PC-9 (cell line): ENCODE measurements at regions not wholly inside any gene's neighbourhood (a gene's known extent, or its start where the extent isn't known, plus 50 kb on each side); places are given as distances from the start of the nearest gene placed in this dataset.

Source experiments
- BruUV-seq: library from RNA; stranded (reverse); fragments of 400-500 nt; replicated peaks from 2 replicates; lab custom pipeline; 2021; lab: Mats Ljungman, UMichigan
- CTCF ChIA-PET: fragments of 300-600 bp; sonication (Branson Sonifier 250); formaldehyde crosslinking; loops from one replicate; lab custom pipeline; 2022; ENCODE audit warnings: antibody characterized with exemption; lab: Charles Lee
- POLR2A ChIA-PET: fragments of 300-600 bp; sonication (Branson Sonifier 250); formaldehyde crosslinking; loops from one replicate; lab custom pipeline; 2022; ENCODE audit warnings: antibody characterized with exemption; ENCODE audit not compliant: unreplicated experiment; lab: Charles Lee
- DNase-seq, 2 experiments: peaks; one replicate each; pipeline versions ENCODE4 v3.0.0 to v3.0.0-alpha.2; 2015 to 2022; ENCODE audit warnings: mixed read lengths in 1 of 2
- H2AFZ ChIP-seq: fragments of 200-600 bp; sonication (generic); 2 replicates; pipeline ENCODE4 v1.8.1; 2017; ENCODE audit warnings: antibody characterized with exemption
- H3F3A ChIP-seq: fragments of 200-600 bp; sonication (generic); 2 replicates; pipeline ENCODE4 v1.8.1; 2017; ENCODE audit warnings: antibody characterized with exemption, mild to moderate bottlenecking, low read depth; ENCODE audit not compliant: insufficient read depth
- H3K27ac ChIP-seq: fragments of 200-600 bp; sonication (generic); 2 replicates; pipeline ENCODE4 v1.6.1; 2016; ENCODE audit warnings: mixed run types
- H3K27me3 ChIP-seq: fragments of 200-600 bp; sonication (generic); 2 replicates; pipeline ENCODE4 v1.6.1; 2016; ENCODE audit warnings: low read depth, mixed run types; ENCODE audit not compliant: insufficient read depth
- H3K36me3 ChIP-seq: fragments of 200-600 bp; sonication (generic); 2 replicates; pipeline ENCODE4 v1.6.1; 2016; ENCODE audit warnings: low read depth, mixed run types
- H3K4me1 ChIP-seq: fragments of 200-600 bp; sonication (generic); replicated peaks from 2 replicates; pipeline ENCODE4 v1.6.1; 2016; ENCODE audit warnings: mixed run types; ENCODE audit not compliant: insufficient read depth
- H3K4me2 ChIP-seq: fragments of 200-600 bp; sonication (generic); 2 replicates; pipeline ENCODE4 v1.6.1; 2017; ENCODE audit warnings: mixed run types
- H3K4me3 ChIP-seq: fragments of 200-600 bp; sonication (generic); 2 replicates; pipeline ENCODE4 v1.6.1; 2016; ENCODE audit warnings: mixed run types
- H3K79me2 ChIP-seq: fragments of 200-600 bp; sonication (generic); 2 replicates; pipeline ENCODE4 v1.6.1; 2017; ENCODE audit warnings: low read depth, mixed run types
- H3K9me2 ChIP-seq: fragments of 200-600 bp; sonication (generic); 2 replicates; pipeline ENCODE4 v1.8.1; 2017; ENCODE audit warnings: mild to moderate bottlenecking; ENCODE audit not compliant: insufficient read depth
- H3K9me3 ChIP-seq: fragments of 200-600 bp; sonication (generic); 2 replicates; pipeline ENCODE4 v1.8.1; 2016; ENCODE audit warnings: low read depth; ENCODE audit not compliant: insufficient read depth
- H4K20me1 ChIP-seq: fragments of 200-600 bp; sonication (generic); 2 replicates; pipeline ENCODE4 v1.8.1; 2017; ENCODE audit not compliant: insufficient read depth
- CTCF ChIP-seq: fragments of 200-600 bp; sonication (generic); conservative IDR thresholded peaks from 2 replicates; pipeline ENCODE4 v1.6.1; 2017; ENCODE audit warnings: mixed run types, antibody characterized with exemption, mild to moderate bottlenecking, moderate library complexity
- EZH2 ChIP-seq: fragments of 200-600 bp; sonication (generic); IDR thresholded peaks from 2 replicates; pipeline ENCODE4 v1.8.0; 2017; ENCODE audit warnings: antibody characterized with exemption, low read depth
- intact Hi-C: fragments of 100-400 bp; cut with micrococcal nuclease; formaldehyde crosslinking; loops from one replicate; pipeline ENCODE4 v1.10.0; 2022; ENCODE audit not compliant: unreplicated experiment

- ChIA-PET POLR2A (no interaction called here), CTCF (no interaction called here)
- no peaks in the 10 kb centered on the region for H3K27me3 ChIP-seq
- no TSS peak for BruUV-seq
- DNase-seq, result no peak
- no peaks in the 10 kb centered on the region for H3K79me2 ChIP-seq
- H3K27ac ChIP-seq, result no peak overlapping the region
- no peaks in the 10 kb centered on the region for H3F3A ChIP-seq
- intact Hi-C loops, result no loop called here
- no peaks in the 10 kb centered on the region for H3K4me1 ChIP-seq
- H2AFZ ChIP-seq, result no peak overlapping the region
- H3K36me3 ChIP-seq, result no peaks in the 10 kb centered on the region
- no peak for TF ChIP-seq CTCF
- no peak for TF ChIP-seq EZH2
- H4K20me1 ChIP-seq, result no peaks in the 10 kb centered on the region
- H3K4me2 ChIP-seq, result no peak overlapping the region
- no peak overlapping the region for H3K4me3 ChIP-seq
- H3K9me2 ChIP-seq, result no peaks in the 10 kb centered on the region
- no peaks in the 10 kb centered on the region for H3K9me3 ChIP-seq
These were observed 129.1 kb downstream of the ZNF621 start for GRCh38 chr3:40653878-40654277.

GRCh38 chr3:40655551-40655950 is 130.8 kb downstream of the ZNF621 start:
- Histone ChIP-seq H3K4me2 (no peak overlapping the region), H3K4me1 (no peaks in the 10 kb centered on the region), H3K36me3 (no peaks in the 10 kb centered on the region), H4K20me1 (no peaks in the 10 kb centered on the region), H3K27ac (no peak overlapping the region), H3K79me2 (no peaks in the 10 kb centered on the region), H3F3A (no peaks in the 10 kb centered on the region), H3K27me3 (no peaks in the 10 kb centered on the region), H3K9me3 (no peaks in the 10 kb centered on the region), H2AFZ (no peak overlapping the region), H3K4me3 (no peak overlapping the region), H3K9me2 (no peaks in the 10 kb centered on the region)
- intact Hi-C loops, result no loop called here
- POLR2A ChIA-PET, result no interaction called here
- CTCF ChIA-PET, result no interaction called here
- TF ChIP-seq CTCF, result no peak
- TF ChIP-seq EZH2, result no peak
- BruUV-seq, result no TSS peak
- no peak for DNase-seq

GRCh38 chr3:40657623-40658022 is 132.9 kb downstream of the ZNF621 start:
- no peak for TF ChIP-seq CTCF
- TF ChIP-seq EZH2, result no peak
- Histone ChIP-seq H3F3A (no peaks in the 10 kb centered on the region), H3K4me1 (no peaks in the 10 kb centered on the region), H3K4me2 (no peak overlapping the region), H3K9me3 (no peaks in the 10 kb centered on the region), H3K4me3 (no peak overlapping the region), H3K36me3 (no peaks in the 10 kb centered on the region), H2AFZ (no peak overlapping the region), H3K9me2 (no peaks in the 10 kb centered on the region), H4K20me1 (no peaks in the 10 kb centered on the region), H3K79me2 (no peaks in the 10 kb centered on the region), H3K27me3 (no peaks in the 10 kb centered on the region), H3K27ac (no peak overlapping the region)
- POLR2A ChIA-PET, result no interaction called here
- intact Hi-C loops, result no loop called here
- BruUV-seq, result no TSS peak
- no peak for DNase-seq
- CTCF ChIA-PET, result no interaction called here
